CD4-positive, CD25-positive, alpha-beta regulatory T cell (primary cell): ENCODE measurements at regions not wholly inside any gene's neighbourhood (a gene's known extent, or its start where the extent isn't known, plus 50 kb on each side); places are given as distances from the start of the nearest gene placed in this dataset.
"Not testable (repeated sequence)": the region's sequence is repeated elsewhere in the genome, so short reads cannot be mapped to it uniquely, and the experiment has no call there.

ENCODE experiments used
- ATAC-seq, 2 donors: fragments of 150-1000 bp; cut with Tn5 transposase; one replicate each; pipeline ENCODE4 v1.10.0; 2021; ENCODE audit warnings: low read depth in 2 of 2, moderate number of reproducible peaks in 2 of 2, moderate library complexity in 1 of 2
- DNase-seq, 3 donors: peaks; one replicate each; pipeline versions ENCODE4 v3.0.0 to v3.0.0-alpha.2; 2012 to 2022; ENCODE audit warnings: mixed read lengths in 1 of 3
- H3K27ac ChIP-seq: one replicate; pipeline ENCODE4 v1.7.0; 2013; ENCODE audit warnings: mild to moderate bottlenecking, low read length; ENCODE audit not compliant: insufficient read depth, poor library complexity, severe bottlenecking
- H3K27me3 ChIP-seq: one replicate; pipeline ENCODE4 v1.7.0; 2013; ENCODE audit warnings: low read length; ENCODE audit not compliant: control insufficient read depth, insufficient read depth
- H3K36me3 ChIP-seq: one replicate; pipeline ENCODE4 v1.7.0; 2013; ENCODE audit warnings: mild to moderate bottlenecking, low read length, moderate library complexity; ENCODE audit not compliant: control insufficient read depth, insufficient read depth
- H3K4me1 ChIP-seq: 2 replicates; pipeline ENCODE4 v1.7.0; 2013; ENCODE audit warnings: mild to moderate bottlenecking, low read length; ENCODE audit not compliant: insufficient read depth, control insufficient read depth, poor library complexity, severe bottlenecking
- H3K4me3 ChIP-seq: one replicate; pipeline ENCODE4 v1.7.0; 2013; ENCODE audit warnings: low read depth, mild to moderate bottlenecking, low read length, moderate library complexity
- H3K9me3 ChIP-seq, 2 experiments: 1 replicate in 1 of 2; 2 replicates in 1 of 2; pipeline ENCODE4 v1.7.0; 2013; ENCODE audit warnings: low read length in 2 of 2, mild to moderate bottlenecking in 1 of 2, moderate library complexity in 1 of 2; ENCODE audit not compliant: control insufficient read depth in 2 of 2
- H3K27ac Mint-ChIP-seq, 3 donors: one replicate each; pipeline ENCODE4 v1.8.0; 2020 to 2022; ENCODE audit warnings: mild to moderate bottlenecking in 3 of 3, mixed read lengths in 3 of 3, moderate library complexity in 2 of 3
- H3K27me3 Mint-ChIP-seq: one replicate; pipeline ENCODE4 v1.8.0; 2022; ENCODE audit warnings: mild to moderate bottlenecking, mixed read lengths
- H3K36me3 Mint-ChIP-seq: one replicate; pipeline ENCODE4 v1.8.0; 2020; ENCODE audit warnings: mixed read lengths
- H3K4me1 Mint-ChIP-seq, 4 donors: one replicate each; pipeline ENCODE4 v1.8.0; 2020 to 2022; ENCODE audit warnings: mixed read lengths in 4 of 4, mild to moderate bottlenecking in 1 of 4
- H3K4me3 Mint-ChIP-seq, 4 donors: one replicate each; pipeline ENCODE4 v1.8.0; 2020 to 2022; ENCODE audit warnings: mild to moderate bottlenecking in 4 of 4, mixed read lengths in 4 of 4, moderate library complexity in 3 of 4
- H3K9me3 Mint-ChIP-seq, 7 donors: one replicate each; pipeline ENCODE4 v1.8.0; 2020 to 2022; ENCODE audit warnings: mixed read lengths in 7 of 7, mild to moderate bottlenecking in 3 of 7, moderate library complexity in 2 of 7

DNA sequence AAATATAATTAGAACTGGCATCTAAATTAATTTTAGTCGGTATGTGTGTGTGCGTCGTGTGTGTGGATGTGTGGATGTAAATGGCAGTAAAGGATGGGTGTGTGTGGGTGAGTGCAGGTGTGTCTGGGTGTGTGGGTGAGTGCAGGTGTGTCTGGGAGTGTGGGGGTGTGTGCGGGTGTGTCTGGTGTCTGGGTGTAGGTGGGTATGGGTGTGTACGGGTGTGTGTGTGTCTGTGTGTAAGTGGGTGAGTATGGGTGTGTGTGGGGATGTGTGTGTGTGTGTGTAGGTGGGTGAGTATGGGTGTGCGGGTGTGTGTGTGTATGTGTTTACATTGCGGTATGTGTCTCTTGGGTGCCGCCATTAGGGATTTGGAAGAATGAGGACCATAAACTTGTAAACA is 55.0 kb downstream of the OR11H1 start:
- H3K27ac Mint-ChIP-seq, DNase-seq, H3K4me1 ChIP-seq, H3K4me3 Mint-ChIP-seq, H3K27ac ChIP-seq, H3K27me3 ChIP-seq, H3K36me3 Mint-ChIP-seq, H3K4me3 ChIP-seq, H3K4me1 Mint-ChIP-seq, H3K9me3 ChIP-seq, H3K27me3 Mint-ChIP-seq, H3K36me3 ChIP-seq, H3K9me3 Mint-ChIP-seq: not testable (repeated sequence)
- peak in 1 of 2 donors; percentile 31 for ATAC-seq

DNA sequence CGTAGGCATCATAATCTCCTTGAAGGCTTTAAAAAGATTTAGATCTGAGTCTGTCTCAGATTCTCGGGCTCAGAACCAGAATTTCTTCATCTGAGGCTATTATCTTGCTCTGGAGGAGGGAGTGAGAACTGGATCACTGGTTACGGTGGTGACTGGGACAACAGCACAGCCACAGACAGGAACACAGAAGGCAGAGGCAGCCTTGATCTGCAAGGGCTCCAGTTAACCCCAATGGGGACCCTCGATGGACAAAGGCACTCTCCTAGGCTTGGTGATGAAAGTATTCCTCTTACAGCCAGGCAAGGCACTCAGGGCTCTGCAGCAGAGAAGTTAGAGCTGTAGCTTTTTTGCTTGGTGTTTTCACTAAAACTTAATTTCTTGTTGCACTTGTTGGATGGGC is 74.2 kb downstream of the OR11H1 start:
- H3K4me3 ChIP-seq, DNase-seq, H3K36me3 Mint-ChIP-seq, H3K4me3 Mint-ChIP-seq, H3K4me1 ChIP-seq, H3K27me3 Mint-ChIP-seq, H3K27ac Mint-ChIP-seq, ATAC-seq, H3K27ac ChIP-seq, H3K4me1 Mint-ChIP-seq, H3K36me3 ChIP-seq, H3K9me3 Mint-ChIP-seq, H3K27me3 ChIP-seq, H3K9me3 ChIP-seq: not testable (repeated sequence)

- H3K36me3 ChIP-seq, H3K9me3 ChIP-seq, H3K27ac Mint-ChIP-seq, ATAC-seq, DNase-seq, H3K4me3 Mint-ChIP-seq, H3K4me3 ChIP-seq, H3K27me3 ChIP-seq, H3K9me3 Mint-ChIP-seq, H3K27ac ChIP-seq, H3K4me1 Mint-ChIP-seq, H3K4me1 ChIP-seq, H3K36me3 Mint-ChIP-seq, H3K27me3 Mint-ChIP-seq: not testable (repeated sequence)
These were observed 75.1 kb downstream of the OR11H1 start for GRCh38 chr22:15603111-15603510.

DNA sequence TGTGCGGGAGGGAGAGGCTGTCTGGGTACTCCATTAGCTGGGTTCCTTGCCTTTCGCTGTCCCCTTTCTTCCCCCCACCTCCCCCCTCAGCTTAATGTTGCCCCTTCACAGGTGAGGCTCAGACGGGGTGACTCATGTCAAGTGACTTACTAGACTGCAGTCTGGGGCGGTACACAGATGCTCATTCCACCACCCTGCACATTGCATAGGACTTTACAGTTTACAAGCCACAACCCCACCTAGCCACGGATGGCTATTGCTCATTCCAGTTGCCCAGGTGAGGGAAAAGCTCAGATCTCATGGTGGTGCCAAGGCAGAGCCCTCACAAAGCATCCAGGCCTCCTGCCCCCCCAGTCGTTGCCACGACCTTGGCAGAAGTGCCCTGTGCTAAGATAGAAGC is 76.2 kb downstream of the OR11H1 start:
- not testable (repeated sequence) for H3K27me3 Mint-ChIP-seq, DNase-seq, H3K9me3 ChIP-seq, H3K36me3 Mint-ChIP-seq, H3K4me1 Mint-ChIP-seq, ATAC-seq, H3K27me3 ChIP-seq, H3K27ac ChIP-seq, H3K36me3 ChIP-seq, H3K4me1 ChIP-seq, H3K4me3 ChIP-seq, H3K9me3 Mint-ChIP-seq, H3K27ac Mint-ChIP-seq, H3K4me3 Mint-ChIP-seq

- not testable (repeated sequence) for H3K9me3 Mint-ChIP-seq, H3K36me3 Mint-ChIP-seq, DNase-seq, ATAC-seq, H3K27me3 ChIP-seq, H3K9me3 ChIP-seq, H3K27me3 Mint-ChIP-seq, H3K4me1 Mint-ChIP-seq, H3K4me3 Mint-ChIP-seq, H3K4me3 ChIP-seq, H3K4me1 ChIP-seq, H3K27ac ChIP-seq, H3K36me3 ChIP-seq, H3K27ac Mint-ChIP-seq
These were observed 76.7 kb downstream of the OR11H1 start for GRCh38 chr22:15604679-15605078.

GRCh38 chr22:15612906-15613305 is 76.9 kb upstream of the POTEH start:
- H3K4me3 Mint-ChIP-seq, DNase-seq, H3K9me3 Mint-ChIP-seq, H3K9me3 ChIP-seq, H3K27me3 Mint-ChIP-seq, H3K4me1 ChIP-seq, ATAC-seq, H3K27me3 ChIP-seq, H3K36me3 ChIP-seq, H3K36me3 Mint-ChIP-seq, H3K27ac Mint-ChIP-seq, H3K4me1 Mint-ChIP-seq, H3K27ac ChIP-seq, H3K4me3 ChIP-seq: not testable (repeated sequence)

DNA sequence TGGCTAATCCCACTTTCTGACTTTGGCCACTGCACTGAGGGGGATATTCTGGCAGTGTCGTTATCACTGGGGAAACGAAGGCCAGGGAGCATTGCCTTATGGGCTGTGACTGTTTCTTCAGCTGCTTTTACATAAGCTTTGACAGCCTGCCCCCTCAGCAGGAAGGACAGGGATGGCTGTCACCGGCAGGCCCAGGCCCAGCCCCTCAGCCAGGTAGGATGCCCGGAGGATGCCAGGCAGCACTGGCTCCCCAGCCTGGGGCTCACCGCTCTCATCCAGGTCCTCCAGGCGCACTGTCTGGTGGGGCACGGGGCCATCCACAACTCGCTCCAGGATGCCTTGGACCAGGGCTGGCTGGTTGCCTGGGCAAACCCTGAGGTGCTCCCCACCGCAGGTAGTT is 74.7 kb upstream of the POTEH start:
- not testable (repeated sequence) for DNase-seq, H3K27me3 ChIP-seq, H3K9me3 Mint-ChIP-seq, H3K9me3 ChIP-seq, H3K4me3 Mint-ChIP-seq, ATAC-seq, H3K36me3 Mint-ChIP-seq, H3K4me1 ChIP-seq, H3K4me3 ChIP-seq, H3K36me3 ChIP-seq, H3K4me1 Mint-ChIP-seq, H3K27ac ChIP-seq, H3K27me3 Mint-ChIP-seq, H3K27ac Mint-ChIP-seq

DNA sequence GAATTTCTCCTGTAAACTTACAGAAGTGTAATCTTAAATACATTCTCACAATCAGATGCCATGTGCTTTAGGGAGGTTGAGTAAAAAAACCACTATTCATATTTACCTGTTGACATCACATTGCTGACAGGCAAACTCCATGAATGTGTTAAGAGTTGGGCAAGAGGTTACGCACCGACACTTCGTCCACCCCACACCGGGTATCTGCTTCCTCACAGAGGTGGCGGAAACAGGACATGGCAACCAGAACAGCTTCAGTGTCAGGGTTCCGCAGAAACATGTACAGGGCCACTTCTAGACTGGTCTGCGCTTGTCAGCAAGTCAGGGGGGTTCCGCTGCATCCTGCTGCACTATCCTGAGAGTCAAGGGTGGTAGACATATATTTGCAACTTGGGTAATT is 61.6 kb upstream of the POTEH start:
- not testable (repeated sequence) for H3K36me3 Mint-ChIP-seq, H3K4me1 ChIP-seq, H3K27ac Mint-ChIP-seq, H3K4me1 Mint-ChIP-seq, H3K27me3 Mint-ChIP-seq, H3K9me3 Mint-ChIP-seq, DNase-seq, H3K4me3 Mint-ChIP-seq, H3K4me3 ChIP-seq, H3K36me3 ChIP-seq, H3K27ac ChIP-seq, H3K27me3 ChIP-seq, H3K9me3 ChIP-seq, ATAC-seq
